GM23338 (cell line): ENCODE measurements at regions not wholly inside any gene's neighbourhood (a gene's known extent, or its start where the extent isn't known, plus 50 kb on each side); places are given as distances from the start of the nearest gene placed in this dataset.

Experiments
- ATAC-seq: fragments of 200-7000 bp; cut with Tn5 transposase; 3 replicates; pipeline ENCODE4 v1.9.1; 2020
- DNase-seq: peaks from one replicate; pipeline ENCODE4 v3.0.0-alpha.2; 2015; ENCODE audit warnings: low spot score
- H2AFZ ChIP-seq: fragments of 200-600 bp; sonication (generic); 2 replicates; pipeline ENCODE4 v1.8.0; 2016; ENCODE audit warnings: antibody characterized with exemption, mild to moderate bottlenecking, moderate library complexity
- H3F3A ChIP-seq: fragments of 200-600 bp; sonication (generic); replicated peaks from 2 replicates; pipeline ENCODE4 v1.8.0; 2017; ENCODE audit warnings: antibody characterized with exemption, mixed run types, low read depth
- H3K27ac ChIP-seq: fragments of 200-600 bp; sonication (generic); 2 replicates; pipeline ENCODE4 v1.6.1; 2016; ENCODE audit warnings: low read depth
- H3K27me3 ChIP-seq: fragments of 200-600 bp; sonication (generic); 2 replicates; pipeline ENCODE4 v1.8.0; 2016; ENCODE audit warnings: mild to moderate bottlenecking, mixed run types, moderate library complexity; ENCODE audit not compliant: insufficient read depth
- H3K36me3 ChIP-seq: fragments of 200-600 bp; sonication (generic); 2 replicates; pipeline ENCODE4 v1.8.0; 2016; ENCODE audit warnings: mild to moderate bottlenecking; ENCODE audit not compliant: insufficient read depth
- H3K4me1 ChIP-seq: fragments of 200-600 bp; sonication (generic); 2 replicates; pipeline ENCODE4 v1.8.0; 2016; ENCODE audit warnings: mild to moderate bottlenecking, moderate library complexity; ENCODE audit not compliant: insufficient read depth
- H3K4me2 ChIP-seq: fragments of 200-600 bp; sonication (generic); 2 replicates; pipeline ENCODE4 v1.7.1; 2017; ENCODE audit warnings: mixed run types
- H3K4me3 ChIP-seq: fragments of 200-600 bp; sonication (generic); 2 replicates; pipeline ENCODE4 v1.6.1; 2016; ENCODE audit warnings: mixed run types
- H3K79me2 ChIP-seq: fragments of 200-600 bp; sonication (generic); replicated peaks from 2 replicates; pipeline ENCODE4 v1.8.0; 2017; ENCODE audit warnings: mild to moderate bottlenecking; ENCODE audit not compliant: insufficient read depth
- H3K9me2 ChIP-seq: fragments of 200-600 bp; sonication (generic); 2 replicates; pipeline ENCODE4 v1.8.0; 2017; ENCODE audit not compliant: insufficient read depth
- H4K20me1 ChIP-seq: fragments of 200-600 bp; sonication (generic); replicated peaks from 2 replicates; pipeline ENCODE4 v1.8.0; 2017; ENCODE audit warnings: mild to moderate bottlenecking; ENCODE audit not compliant: insufficient read depth
- H3K27ac Mint-ChIP-seq: 2 replicates; pipeline ENCODE4 v1.8.0; 2020; ENCODE audit warnings: inconsistent platforms, mild to moderate bottlenecking, moderate library complexity, mixed read lengths
- H3K27me3 Mint-ChIP-seq: 3 replicates; pipeline ENCODE4 v1.8.0; 2022; ENCODE audit warnings: low read depth, mild to moderate bottlenecking, moderate library complexity, mixed read lengths, inconsistent platforms; ENCODE audit not compliant: insufficient read depth, poor library complexity
- H3K36me3 Mint-ChIP-seq: 3 replicates; pipeline ENCODE4 v1.8.0; 2021; ENCODE audit warnings: low read depth, mild to moderate bottlenecking, inconsistent platforms, moderate library complexity, mixed read lengths
- H3K4me1 Mint-ChIP-seq: 3 replicates; pipeline ENCODE4 v1.8.0; 2020; ENCODE audit warnings: mild to moderate bottlenecking, inconsistent platforms, mixed read lengths
- H3K4me3 Mint-ChIP-seq: 3 replicates; pipeline ENCODE4 v1.8.0; 2021; ENCODE audit warnings: moderate library complexity, mild to moderate bottlenecking, inconsistent platforms, mixed read lengths
- H3K9me3 Mint-ChIP-seq: 3 replicates; pipeline ENCODE4 v1.8.0; 2020; ENCODE audit warnings: moderate library complexity, mild to moderate bottlenecking, inconsistent platforms, mixed read lengths
- CREB1 ChIP-seq: fragments of 250-450 bp; sonication (Bioruptor Pico); IDR thresholded peaks from 2 replicates; pipeline ENCODE4 v1.5.0; 2020; ENCODE audit warnings: low read depth, mild to moderate bottlenecking, moderate library complexity
- EZH2 ChIP-seq: fragments of 200-600 bp; sonication (generic); IDR thresholded peaks from one replicate; pipeline ENCODE4 v1.8.0; 2017; ENCODE audit warnings: antibody characterized with exemption, mild to moderate bottlenecking, low read depth; ENCODE audit not compliant: unreplicated experiment
- EZH2phosphoT487 ChIP-seq: fragments of 200-600 bp; sonication (generic); IDR thresholded peaks from one replicate; pipeline ENCODE4 v1.8.1; 2018; ENCODE audit warnings: antibody characterized with exemption; ENCODE audit not compliant: unreplicated experiment
- JUNB ChIP-seq: IDR thresholded peaks from one replicate; pipeline ENCODE4 v1.6.1; 2016; ENCODE audit warnings: antibody characterized with exemption; ENCODE audit not compliant: unreplicated experiment
- STAT1 ChIP-seq: IDR thresholded peaks from one replicate; pipeline ENCODE4 v1.6.1; 2016; ENCODE audit warnings: antibody characterized with exemption; ENCODE audit not compliant: unreplicated experiment
- ZNF331 ChIP-seq: fragments of 250-450 bp; sonication (Bioruptor Pico); IDR thresholded peaks from 2 replicates; pipeline ENCODE4 v1.5.0; 2020; ENCODE audit warnings: low read depth, mild to moderate bottlenecking, moderate library complexity
- TF ChIP-seq, protein P1 (sequence below): IDR thresholded peaks from one replicate; pipeline ENCODE4 v1.6.1; 2018; ENCODE audit warnings: antibody characterized with exemption; ENCODE audit not compliant: unreplicated experiment
- TF ChIP-seq, protein P2 (sequence below): IDR thresholded peaks from 2 replicates; pipeline ENCODE4 v1.6.1; 2016; ENCODE audit warnings: antibody characterized with exemption
- TF ChIP-seq, protein P3 (sequence below): fragments of 250-450 bp; sonication (Bioruptor Pico); IDR thresholded peaks from 2 replicates; pipeline ENCODE4 v1.5.0; 2020; ENCODE audit warnings: mild to moderate bottlenecking, moderate library complexity

DNA sequence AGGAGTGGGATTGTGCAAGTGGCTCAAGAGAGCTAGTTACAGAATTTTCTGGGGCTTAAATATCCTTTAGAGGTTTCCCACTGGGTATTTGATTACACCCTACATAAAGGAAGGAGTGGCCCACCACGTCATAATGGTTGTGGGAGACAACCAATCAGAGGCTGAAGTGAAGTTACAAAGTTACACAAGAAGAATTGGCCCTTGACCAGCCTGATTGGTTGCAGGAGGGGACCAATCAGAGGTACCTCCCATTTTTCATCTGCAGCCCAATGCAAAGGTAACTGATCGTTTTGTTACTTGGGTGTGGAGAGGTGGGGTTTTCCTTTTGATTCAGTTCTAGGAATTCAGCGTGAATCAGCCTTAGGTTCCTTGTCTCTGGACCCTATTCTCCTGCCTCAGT is 430.5 kb upstream of the FAT3 start:
- no peak for TF ChIP-seq JUNB
- TF ChIP-seq, protein P1, sequence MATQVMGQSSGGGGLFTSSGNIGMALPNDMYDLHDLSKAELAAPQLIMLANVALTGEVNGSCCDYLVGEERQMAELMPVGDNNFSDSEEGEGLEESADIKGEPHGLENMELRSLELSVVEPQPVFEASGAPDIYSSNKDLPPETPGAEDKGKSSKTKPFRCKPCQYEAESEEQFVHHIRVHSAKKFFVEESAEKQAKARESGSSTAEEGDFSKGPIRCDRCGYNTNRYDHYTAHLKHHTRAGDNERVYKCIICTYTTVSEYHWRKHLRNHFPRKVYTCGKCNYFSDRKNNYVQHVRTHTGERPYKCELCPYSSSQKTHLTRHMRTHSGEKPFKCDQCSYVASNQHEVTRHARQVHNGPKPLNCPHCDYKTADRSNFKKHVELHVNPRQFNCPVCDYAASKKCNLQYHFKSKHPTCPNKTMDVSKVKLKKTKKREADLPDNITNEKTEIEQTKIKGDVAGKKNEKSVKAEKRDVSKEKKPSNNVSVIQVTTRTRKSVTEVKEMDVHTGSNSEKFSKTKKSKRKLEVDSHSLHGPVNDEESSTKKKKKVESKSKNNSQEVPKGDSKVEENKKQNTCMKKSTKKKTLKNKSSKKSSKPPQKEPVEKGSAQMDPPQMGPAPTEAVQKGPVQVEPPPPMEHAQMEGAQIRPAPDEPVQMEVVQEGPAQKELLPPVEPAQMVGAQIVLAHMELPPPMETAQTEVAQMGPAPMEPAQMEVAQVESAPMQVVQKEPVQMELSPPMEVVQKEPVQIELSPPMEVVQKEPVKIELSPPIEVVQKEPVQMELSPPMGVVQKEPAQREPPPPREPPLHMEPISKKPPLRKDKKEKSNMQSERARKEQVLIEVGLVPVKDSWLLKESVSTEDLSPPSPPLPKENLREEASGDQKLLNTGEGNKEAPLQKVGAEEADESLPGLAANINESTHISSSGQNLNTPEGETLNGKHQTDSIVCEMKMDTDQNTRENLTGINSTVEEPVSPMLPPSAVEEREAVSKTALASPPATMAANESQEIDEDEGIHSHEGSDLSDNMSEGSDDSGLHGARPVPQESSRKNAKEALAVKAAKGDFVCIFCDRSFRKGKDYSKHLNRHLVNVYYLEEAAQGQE = no peak
- TF ChIP-seq STAT1 = no peak
- TF ChIP-seq, protein P2, sequence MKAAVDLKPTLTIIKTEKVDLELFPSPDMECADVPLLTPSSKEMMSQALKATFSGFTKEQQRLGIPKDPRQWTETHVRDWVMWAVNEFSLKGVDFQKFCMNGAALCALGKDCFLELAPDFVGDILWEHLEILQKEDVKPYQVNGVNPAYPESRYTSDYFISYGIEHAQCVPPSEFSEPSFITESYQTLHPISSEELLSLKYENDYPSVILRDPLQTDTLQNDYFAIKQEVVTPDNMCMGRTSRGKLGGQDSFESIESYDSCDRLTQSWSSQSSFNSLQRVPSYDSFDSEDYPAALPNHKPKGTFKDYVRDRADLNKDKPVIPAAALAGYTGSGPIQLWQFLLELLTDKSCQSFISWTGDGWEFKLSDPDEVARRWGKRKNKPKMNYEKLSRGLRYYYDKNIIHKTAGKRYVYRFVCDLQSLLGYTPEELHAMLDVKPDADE = no peak
- TF ChIP-seq, protein P3, sequence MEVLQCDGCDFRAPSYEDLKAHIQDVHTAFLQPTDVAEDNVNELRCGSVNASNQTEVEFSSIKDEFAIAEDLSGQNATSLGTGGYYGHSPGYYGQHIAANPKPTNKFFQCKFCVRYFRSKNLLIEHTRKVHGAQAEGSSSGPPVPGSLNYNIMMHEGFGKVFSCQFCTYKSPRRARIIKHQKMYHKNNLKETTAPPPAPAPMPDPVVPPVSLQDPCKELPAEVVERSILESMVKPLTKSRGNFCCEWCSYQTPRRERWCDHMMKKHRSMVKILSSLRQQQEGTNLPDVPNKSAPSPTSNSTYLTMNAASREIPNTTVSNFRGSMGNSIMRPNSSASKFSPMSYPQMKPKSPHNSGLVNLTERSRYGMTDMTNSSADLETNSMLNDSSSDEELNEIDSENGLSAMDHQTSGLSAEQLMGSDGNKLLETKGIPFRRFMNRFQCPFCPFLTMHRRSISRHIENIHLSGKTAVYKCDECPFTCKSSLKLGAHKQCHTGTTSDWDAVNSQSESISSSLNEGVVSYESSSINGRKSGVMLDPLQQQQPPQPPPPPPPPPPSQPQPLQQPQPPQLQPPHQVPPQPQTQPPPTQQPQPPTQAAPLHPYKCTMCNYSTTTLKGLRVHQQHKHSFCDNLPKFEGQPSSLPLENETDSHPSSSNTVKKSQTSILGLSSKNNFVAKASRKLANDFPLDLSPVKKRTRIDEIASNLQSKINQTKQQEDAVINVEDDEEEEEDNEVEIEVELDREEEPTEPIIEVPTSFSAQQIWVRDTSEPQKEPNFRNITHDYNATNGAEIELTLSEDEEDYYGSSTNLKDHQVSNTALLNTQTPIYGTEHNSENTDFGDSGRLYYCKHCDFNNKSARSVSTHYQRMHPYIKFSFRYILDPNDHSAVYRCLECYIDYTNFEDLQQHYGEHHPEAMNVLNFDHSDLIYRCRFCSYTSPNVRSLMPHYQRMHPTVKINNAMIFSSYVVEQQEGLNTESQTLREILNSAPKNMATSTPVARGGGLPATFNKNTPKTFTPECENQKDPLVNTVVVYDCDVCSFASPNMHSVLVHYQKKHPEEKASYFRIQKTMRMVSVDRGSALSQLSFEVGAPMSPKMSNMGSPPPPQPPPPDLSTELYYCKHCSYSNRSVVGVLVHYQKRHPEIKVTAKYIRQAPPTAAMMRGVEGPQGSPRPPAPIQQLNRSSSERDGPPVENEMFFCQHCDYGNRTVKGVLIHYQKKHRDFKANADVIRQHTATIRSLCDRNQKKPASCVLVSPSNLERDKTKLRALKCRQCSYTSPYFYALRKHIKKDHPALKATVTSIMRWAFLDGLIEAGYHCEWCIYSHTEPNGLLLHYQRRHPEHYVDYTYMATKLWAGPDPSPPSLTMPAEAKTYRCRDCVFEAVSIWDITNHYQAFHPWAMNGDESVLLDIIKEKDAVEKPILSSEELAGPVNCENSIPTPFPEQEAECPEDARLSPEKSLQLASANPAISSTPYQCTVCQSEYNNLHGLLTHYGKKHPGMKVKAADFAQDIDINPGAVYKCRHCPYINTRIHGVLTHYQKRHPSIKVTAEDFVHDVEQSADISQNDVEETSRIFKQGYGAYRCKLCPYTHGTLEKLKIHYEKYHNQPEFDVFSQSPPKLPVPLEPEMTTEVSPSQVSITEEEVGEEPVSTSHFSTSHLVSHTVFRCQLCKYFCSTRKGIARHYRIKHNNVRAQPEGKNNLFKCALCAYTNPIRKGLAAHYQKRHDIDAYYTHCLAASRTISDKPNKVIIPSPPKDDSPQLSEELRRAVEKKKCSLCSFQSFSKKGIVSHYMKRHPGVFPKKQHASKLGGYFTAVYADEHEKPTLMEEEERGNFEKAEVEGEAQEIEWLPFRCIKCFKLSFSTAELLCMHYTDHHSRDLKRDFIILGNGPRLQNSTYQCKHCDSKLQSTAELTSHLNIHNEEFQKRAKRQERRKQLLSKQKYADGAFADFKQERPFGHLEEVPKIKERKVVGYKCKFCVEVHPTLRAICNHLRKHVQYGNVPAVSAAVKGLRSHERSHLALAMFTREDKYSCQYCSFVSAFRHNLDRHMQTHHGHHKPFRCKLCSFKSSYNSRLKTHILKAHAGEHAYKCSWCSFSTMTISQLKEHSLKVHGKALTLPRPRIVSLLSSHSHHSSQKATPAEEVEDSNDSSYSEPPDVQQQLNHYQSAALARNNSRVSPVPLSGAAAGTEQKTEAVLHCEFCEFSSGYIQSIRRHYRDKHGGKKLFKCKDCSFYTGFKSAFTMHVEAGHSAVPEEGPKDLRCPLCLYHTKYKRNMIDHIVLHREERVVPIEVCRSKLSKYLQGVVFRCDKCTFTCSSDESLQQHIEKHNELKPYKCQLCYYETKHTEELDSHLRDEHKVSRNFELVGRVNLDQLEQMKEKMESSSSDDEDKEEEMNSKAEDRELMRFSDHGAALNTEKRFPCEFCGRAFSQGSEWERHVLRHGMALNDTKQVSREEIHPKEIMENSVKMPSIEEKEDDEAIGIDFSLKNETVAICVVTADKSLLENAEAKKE (CRISPR knock-in tag) = no peak
- TF ChIP-seq EZH2 = no peak
- no peak for TF ChIP-seq ZNF331
- TF ChIP-seq CREB1 (CRISPR knock-in tag) = no peak
- TF ChIP-seq EZH2phosphoT487 = no peak
- Mint-ChIP-seq H3K27me3 (no peaks in the 10 kb centered on the region), H3K4me1 (no peaks in the 10 kb centered on the region; the same call in 2 of the 3 replicates), H3K4me3 (no peak overlapping the region), H3K9me3 (no peaks in the 10 kb centered on the region), H3K27ac (no peak overlapping the region), H3K36me3 (no peaks in the 10 kb centered on the region)
- H3K4me2 ChIP-seq = no peak overlapping the region
- no peaks in the 10 kb centered on the region for H3K79me2 ChIP-seq
- no peaks in the 10 kb centered on the region for H3K9me2 ChIP-seq
- no peaks in the 10 kb centered on the region for H3K4me1 ChIP-seq
- ATAC-seq (no peak), DNase-seq (no peak)
- H3K36me3 ChIP-seq = no peaks in the 10 kb centered on the region
- H3K27me3 ChIP-seq = no peaks in the 10 kb centered on the region
- H3F3A ChIP-seq = no peaks in the 10 kb centered on the region
- no peaks in the 10 kb centered on the region for H4K20me1 ChIP-seq
- H2AFZ ChIP-seq = no peak overlapping the region
- no peak overlapping the region for H3K4me3 ChIP-seq
- H3K27ac ChIP-seq = no peak overlapping the region
